NB4 (cell line): ENCODE measurements at regions not wholly inside any gene's neighbourhood (a gene's known extent, or its start where the extent isn't known, plus 50 kb on each side); places are given as distances from the start of the nearest gene placed in this dataset.

Experiments
- POLR2A ChIP-seq: IDR thresholded peaks from 2 replicates; pipeline ENCODE4 v1.6.1; 2011; ENCODE audit warnings: mild to moderate bottlenecking; ENCODE audit not compliant: insufficient read length; ENCODE audit errors: extremely low read depth
- TF ChIP-seq, protein P1 (sequence below): IDR thresholded peaks from one replicate; pipeline ENCODE4 v1.5.1; 2012; ENCODE audit warnings: low read depth, low read length

DNA sequence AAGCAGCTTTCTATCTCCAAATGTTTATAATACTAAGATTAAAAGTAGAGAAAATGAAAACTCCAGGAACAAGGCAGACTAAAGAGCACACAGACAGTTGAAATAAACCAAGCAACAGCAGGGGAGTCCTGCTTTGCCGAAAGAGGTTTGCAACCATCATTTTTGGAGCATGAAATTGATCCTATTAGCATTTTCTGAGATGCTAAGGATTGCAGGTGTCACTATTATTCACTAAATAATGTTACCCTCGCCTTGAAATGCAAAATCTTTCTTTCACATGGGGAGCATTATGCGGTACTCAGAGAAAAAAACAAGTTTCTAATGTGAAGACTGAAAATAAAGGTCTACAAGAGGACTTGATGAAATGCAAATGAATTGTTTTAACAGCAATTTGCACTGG is 81.7 kb upstream of the DNAJC10 start:
- TF ChIP-seq, protein P1, sequence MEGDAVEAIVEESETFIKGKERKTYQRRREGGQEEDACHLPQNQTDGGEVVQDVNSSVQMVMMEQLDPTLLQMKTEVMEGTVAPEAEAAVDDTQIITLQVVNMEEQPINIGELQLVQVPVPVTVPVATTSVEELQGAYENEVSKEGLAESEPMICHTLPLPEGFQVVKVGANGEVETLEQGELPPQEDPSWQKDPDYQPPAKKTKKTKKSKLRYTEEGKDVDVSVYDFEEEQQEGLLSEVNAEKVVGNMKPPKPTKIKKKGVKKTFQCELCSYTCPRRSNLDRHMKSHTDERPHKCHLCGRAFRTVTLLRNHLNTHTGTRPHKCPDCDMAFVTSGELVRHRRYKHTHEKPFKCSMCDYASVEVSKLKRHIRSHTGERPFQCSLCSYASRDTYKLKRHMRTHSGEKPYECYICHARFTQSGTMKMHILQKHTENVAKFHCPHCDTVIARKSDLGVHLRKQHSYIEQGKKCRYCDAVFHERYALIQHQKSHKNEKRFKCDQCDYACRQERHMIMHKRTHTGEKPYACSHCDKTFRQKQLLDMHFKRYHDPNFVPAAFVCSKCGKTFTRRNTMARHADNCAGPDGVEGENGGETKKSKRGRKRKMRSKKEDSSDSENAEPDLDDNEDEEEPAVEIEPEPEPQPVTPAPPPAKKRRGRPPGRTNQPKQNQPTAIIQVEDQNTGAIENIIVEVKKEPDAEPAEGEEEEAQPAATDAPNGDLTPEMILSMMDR: no peak
- TF ChIP-seq POLR2A: no peak
